ENCODE measurements at regions not wholly inside any gene's neighbourhood (a gene's known extent, or its start where the extent isn't known, plus 50 kb on each side); places are given as distances from the start of the nearest gene placed in this dataset.

DNA sequence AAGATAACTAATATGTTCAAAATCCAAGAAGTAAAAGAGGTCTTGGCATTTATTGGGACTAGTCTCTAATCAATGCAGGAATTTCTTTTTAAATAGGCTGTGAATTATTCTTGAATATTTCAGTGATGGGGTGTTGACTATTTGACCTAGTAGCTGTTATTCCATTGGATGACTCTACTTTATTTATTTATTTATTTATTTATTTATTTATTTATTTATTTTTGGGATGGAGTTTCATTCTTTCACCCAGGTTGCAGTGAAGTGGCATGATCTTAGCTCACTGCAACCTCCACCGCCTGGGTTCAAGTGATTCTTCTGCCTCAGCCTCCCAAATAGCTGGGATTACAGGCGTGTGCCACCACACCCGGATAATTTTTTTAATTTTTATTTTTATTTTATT lies 1227.8 kb downstream of the ZPLD1 start:
- Histone ChIP-seq H3K9me3 (ENCODE audit: control insufficient read depth, insufficient read depth, low read depth, low read length) (no peaks in the 10 kb centered on the region), H3K4me3 (ENCODE audit: low read depth in 2 of 2, low read length in 2 of 2) (no peak overlapping the region), H3K4me1 (ENCODE audit: control insufficient read depth, insufficient read depth, low read length) (no peaks in the 10 kb centered on the region), H3K36me3 (ENCODE audit: control insufficient read depth, insufficient read depth, low read length) (no peaks in the 10 kb centered on the region), H3K27me3 (ENCODE audit: control insufficient read depth, insufficient read depth, low read length) (no peaks in the 10 kb centered on the region), H3K27ac (ENCODE audit: low read length) (no peak overlapping the region)
- intact Hi-C loops (cut with micrococcal nuclease; ENCODE audit: unreplicated experiment) (no loop called here), in situ Hi-C loops (cut with HindIII; ENCODE audit: low pct_unique_long_range_greater_than_20kb, low sequenced_read_pairs) (no loop called here)
- CTCF ChIA-PET = no interaction called here
- no TSS peak for BruUV-seq (replicated peaks)
- no peak for TF ChIP-seq TCF7L2 (IDR thresholded peaks at IDR 0.05; ENCODE audit: low read depth, low read length)
- TF ChIP-seq, protein P1, sequence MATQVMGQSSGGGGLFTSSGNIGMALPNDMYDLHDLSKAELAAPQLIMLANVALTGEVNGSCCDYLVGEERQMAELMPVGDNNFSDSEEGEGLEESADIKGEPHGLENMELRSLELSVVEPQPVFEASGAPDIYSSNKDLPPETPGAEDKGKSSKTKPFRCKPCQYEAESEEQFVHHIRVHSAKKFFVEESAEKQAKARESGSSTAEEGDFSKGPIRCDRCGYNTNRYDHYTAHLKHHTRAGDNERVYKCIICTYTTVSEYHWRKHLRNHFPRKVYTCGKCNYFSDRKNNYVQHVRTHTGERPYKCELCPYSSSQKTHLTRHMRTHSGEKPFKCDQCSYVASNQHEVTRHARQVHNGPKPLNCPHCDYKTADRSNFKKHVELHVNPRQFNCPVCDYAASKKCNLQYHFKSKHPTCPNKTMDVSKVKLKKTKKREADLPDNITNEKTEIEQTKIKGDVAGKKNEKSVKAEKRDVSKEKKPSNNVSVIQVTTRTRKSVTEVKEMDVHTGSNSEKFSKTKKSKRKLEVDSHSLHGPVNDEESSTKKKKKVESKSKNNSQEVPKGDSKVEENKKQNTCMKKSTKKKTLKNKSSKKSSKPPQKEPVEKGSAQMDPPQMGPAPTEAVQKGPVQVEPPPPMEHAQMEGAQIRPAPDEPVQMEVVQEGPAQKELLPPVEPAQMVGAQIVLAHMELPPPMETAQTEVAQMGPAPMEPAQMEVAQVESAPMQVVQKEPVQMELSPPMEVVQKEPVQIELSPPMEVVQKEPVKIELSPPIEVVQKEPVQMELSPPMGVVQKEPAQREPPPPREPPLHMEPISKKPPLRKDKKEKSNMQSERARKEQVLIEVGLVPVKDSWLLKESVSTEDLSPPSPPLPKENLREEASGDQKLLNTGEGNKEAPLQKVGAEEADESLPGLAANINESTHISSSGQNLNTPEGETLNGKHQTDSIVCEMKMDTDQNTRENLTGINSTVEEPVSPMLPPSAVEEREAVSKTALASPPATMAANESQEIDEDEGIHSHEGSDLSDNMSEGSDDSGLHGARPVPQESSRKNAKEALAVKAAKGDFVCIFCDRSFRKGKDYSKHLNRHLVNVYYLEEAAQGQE (IDR thresholded peaks at IDR 0.05; ENCODE audit: insufficient read depth in 1 of 2, low read depth in 2 of 2, low read length in 1 of 2) = no peak
- TF ChIP-seq POLR2AphosphoS5 (IDR thresholded peaks at IDR 0.05; ENCODE audit: low read depth, low read length) = no peak
- TF ChIP-seq, protein P2, sequence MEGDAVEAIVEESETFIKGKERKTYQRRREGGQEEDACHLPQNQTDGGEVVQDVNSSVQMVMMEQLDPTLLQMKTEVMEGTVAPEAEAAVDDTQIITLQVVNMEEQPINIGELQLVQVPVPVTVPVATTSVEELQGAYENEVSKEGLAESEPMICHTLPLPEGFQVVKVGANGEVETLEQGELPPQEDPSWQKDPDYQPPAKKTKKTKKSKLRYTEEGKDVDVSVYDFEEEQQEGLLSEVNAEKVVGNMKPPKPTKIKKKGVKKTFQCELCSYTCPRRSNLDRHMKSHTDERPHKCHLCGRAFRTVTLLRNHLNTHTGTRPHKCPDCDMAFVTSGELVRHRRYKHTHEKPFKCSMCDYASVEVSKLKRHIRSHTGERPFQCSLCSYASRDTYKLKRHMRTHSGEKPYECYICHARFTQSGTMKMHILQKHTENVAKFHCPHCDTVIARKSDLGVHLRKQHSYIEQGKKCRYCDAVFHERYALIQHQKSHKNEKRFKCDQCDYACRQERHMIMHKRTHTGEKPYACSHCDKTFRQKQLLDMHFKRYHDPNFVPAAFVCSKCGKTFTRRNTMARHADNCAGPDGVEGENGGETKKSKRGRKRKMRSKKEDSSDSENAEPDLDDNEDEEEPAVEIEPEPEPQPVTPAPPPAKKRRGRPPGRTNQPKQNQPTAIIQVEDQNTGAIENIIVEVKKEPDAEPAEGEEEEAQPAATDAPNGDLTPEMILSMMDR (IDR thresholded peaks at IDR 0.05) = no peak
- TF ChIP-seq SIN3A (IDR thresholded peaks at IDR 0.05; ENCODE audit: borderline replicate concordance, insufficient read depth, low read depth, low read length) = no peak
- POLR2A ChIA-PET = no interaction called here
- ATAC-seq (no peak), DNase-seq (ENCODE audit: low read depth, low spot score) (no peak)

DNA sequence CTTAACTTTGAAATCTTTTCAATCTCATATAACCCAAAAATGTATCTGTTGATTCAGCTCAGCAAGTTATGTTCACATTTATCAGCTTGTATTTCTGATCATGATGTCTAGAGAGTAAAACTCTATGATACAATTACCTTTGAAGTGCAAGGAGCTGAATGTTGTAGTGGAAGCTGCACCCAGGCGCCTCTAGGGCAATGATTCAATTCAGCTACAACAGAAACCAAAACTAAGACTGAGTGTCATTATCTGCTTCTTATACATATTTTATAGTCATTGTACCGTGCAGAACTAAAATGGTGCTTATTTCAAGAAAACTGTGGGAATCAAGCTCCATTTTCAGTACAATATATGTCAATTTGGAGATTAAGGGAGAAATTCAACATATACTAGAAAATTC lies 1237.5 kb downstream of the ZPLD1 start:
- no peak overlapping the region for H3K4me3 ChIP-seq (ENCODE audit: low read depth in 2 of 2, low read length in 2 of 2)
- ATAC-seq = no peak
- ChIA-PET CTCF (no interaction called here), POLR2A (no interaction called here)
- no peak for DNase-seq (ENCODE audit: low read depth, low spot score)
- intact Hi-C loops (cut with micrococcal nuclease; ENCODE audit: unreplicated experiment) (no loop called here), in situ Hi-C loops (cut with HindIII; ENCODE audit: low pct_unique_long_range_greater_than_20kb, low sequenced_read_pairs) (no loop called here)
- no peak overlapping the region for H3K27ac ChIP-seq (ENCODE audit: low read length)
- no peaks in the 10 kb centered on the region for H3K9me3 ChIP-seq (ENCODE audit: control insufficient read depth, insufficient read depth, low read depth, low read length)
- BruUV-seq (replicated peaks) = no TSS peak
- no peaks in the 10 kb centered on the region for H3K4me1 ChIP-seq (ENCODE audit: control insufficient read depth, insufficient read depth, low read length)
- TF ChIP-seq SIN3A (IDR thresholded peaks at IDR 0.05; ENCODE audit: borderline replicate concordance, insufficient read depth, low read depth, low read length) = no peak
- TF ChIP-seq POLR2AphosphoS5 (IDR thresholded peaks at IDR 0.05; ENCODE audit: low read depth, low read length) = no peak
- TF ChIP-seq, protein P1 (IDR thresholded peaks at IDR 0.05; ENCODE audit: insufficient read depth in 1 of 2, low read depth in 2 of 2, low read length in 1 of 2) = no peak
- TF ChIP-seq, protein P2 (IDR thresholded peaks at IDR 0.05) = no peak
- no peak for TF ChIP-seq TCF7L2 (IDR thresholded peaks at IDR 0.05; ENCODE audit: low read depth, low read length)
- no peaks in the 10 kb centered on the region for H3K27me3 ChIP-seq (ENCODE audit: control insufficient read depth, insufficient read depth, low read length)
- no peaks in the 10 kb centered on the region for H3K36me3 ChIP-seq (ENCODE audit: control insufficient read depth, insufficient read depth, low read length)
